Neuron (in vitro differentiated cells): ENCODE measurements at regions not wholly inside any gene's neighbourhood (a gene's known extent, or its start where the extent isn't known, plus 50 kb on each side); places are given as distances from the start of the nearest gene placed in this dataset.

Experiments used
- H2AFZ ChIP-seq: one replicate; pipeline ENCODE4 v1.6.1; 2013; ENCODE audit warnings: low read depth, mild to moderate bottlenecking, inconsistent platforms, low read length, moderate library complexity
- H3K27me3 ChIP-seq: one replicate; pipeline ENCODE4 v1.6.1; 2013; ENCODE audit warnings: low read length; ENCODE audit not compliant: insufficient read depth
- H3K36me3 ChIP-seq: one replicate; pipeline ENCODE4 v1.6.1; 2013; ENCODE audit warnings: low read length; ENCODE audit not compliant: insufficient read depth
- H3K4me1 ChIP-seq: one replicate; pipeline ENCODE4 v1.6.1; 2013; ENCODE audit warnings: low read length; ENCODE audit not compliant: insufficient read depth
- H3K4me3 ChIP-seq: 2 replicates; pipeline ENCODE4 v1.5.1; 2013; ENCODE audit warnings: mild to moderate bottlenecking, low read length, moderate library complexity
- H3K9me3 ChIP-seq: one replicate; pipeline ENCODE4 v1.6.1; 2013; ENCODE audit warnings: low read length

GRCh38 chr2:220065581-220065980 is 438.2 kb downstream of the SLC4A3 start:
- H2AFZ ChIP-seq: no peak overlapping the region
- H3K4me1 ChIP-seq: peaks cover 5% of the 10 kb centered on the region
- H3K4me3 ChIP-seq: no peak overlapping the region
- H3K27me3 ChIP-seq: no peaks in the 10 kb centered on the region
- H3K36me3 ChIP-seq: no peaks in the 10 kb centered on the region
- H3K9me3 ChIP-seq: no peaks in the 10 kb centered on the region

- H3K4me3 ChIP-seq: no peak overlapping the region
- no peaks in the 10 kb centered on the region for H3K27me3 ChIP-seq
- no peaks in the 10 kb centered on the region for H3K36me3 ChIP-seq
- no peak overlapping the region for H2AFZ ChIP-seq
- peaks cover 3% of the 10 kb centered on the region for H3K4me1 ChIP-seq
- no peaks in the 10 kb centered on the region for H3K9me3 ChIP-seq
Observed at GRCh38 chr2:220068846-220069245, 441.4 kb downstream of the SLC4A3 start.

GRCh38 chr2:220070349-220070748 is 442.9 kb downstream of the SLC4A3 start:
- no peaks in the 10 kb centered on the region for H3K4me1 ChIP-seq
- H3K27me3 ChIP-seq: no peaks in the 10 kb centered on the region
- no peaks in the 10 kb centered on the region for H3K9me3 ChIP-seq
- no peaks in the 10 kb centered on the region for H3K36me3 ChIP-seq
- H3K4me3 ChIP-seq: no peak overlapping the region
- no peak overlapping the region for H2AFZ ChIP-seq

GRCh38 chr2:220071696-220072095 is 444.3 kb downstream of the SLC4A3 start:
- no peak overlapping the region for H3K4me3 ChIP-seq
- no peaks in the 10 kb centered on the region for H3K36me3 ChIP-seq
- peaks cover 4% of the 10 kb centered on the region for H3K4me1 ChIP-seq
- no peaks in the 10 kb centered on the region for H3K9me3 ChIP-seq
- no peaks in the 10 kb centered on the region for H3K27me3 ChIP-seq
- H2AFZ ChIP-seq: no peak overlapping the region

GRCh38 chr2:220072669-220073220 is 445.3 kb downstream of the SLC4A3 start:
- Histone ChIP-seq H2AFZ (no peak overlapping the region), H3K27me3 (no peaks in the 10 kb centered on the region), H3K36me3 (no peaks in the 10 kb centered on the region), H3K9me3 (no peaks in the 10 kb centered on the region), H3K4me3 (no peak overlapping the region), H3K4me1 (peaks cover 15% of the 10 kb centered on the region)

GRCh38 chr2:220075835-220076234 is 448.4 kb downstream of the SLC4A3 start:
- no peak overlapping the region for H3K4me3 ChIP-seq
- no peaks in the 10 kb centered on the region for H3K27me3 ChIP-seq
- peaks cover 15% of the 10 kb centered on the region for H3K4me1 ChIP-seq
- H2AFZ ChIP-seq: no peak overlapping the region
- no peaks in the 10 kb centered on the region for H3K9me3 ChIP-seq
- H3K36me3 ChIP-seq: no peaks in the 10 kb centered on the region

GRCh38 chr2:220076734-220077133 is 449.3 kb downstream of the SLC4A3 start:
- H3K27me3 ChIP-seq: no peaks in the 10 kb centered on the region
- no peaks in the 10 kb centered on the region for H3K36me3 ChIP-seq
- H2AFZ ChIP-seq: no peak overlapping the region
- no peak overlapping the region for H3K4me3 ChIP-seq
- H3K4me1 ChIP-seq: peaks cover 15% of the 10 kb centered on the region
- no peaks in the 10 kb centered on the region for H3K9me3 ChIP-seq

GRCh38 chr2:220077488-220077887 is 450.1 kb downstream of the SLC4A3 start:
- peaks cover 20% of the 10 kb centered on the region for H3K4me1 ChIP-seq
- H3K27me3 ChIP-seq: no peaks in the 10 kb centered on the region
- H3K36me3 ChIP-seq: no peaks in the 10 kb centered on the region
- H3K4me3 ChIP-seq: no peak overlapping the region
- H3K9me3 ChIP-seq: no peaks in the 10 kb centered on the region
- H2AFZ ChIP-seq: no peak overlapping the region

- Histone ChIP-seq H3K4me1 (peaks cover 21% of the 10 kb centered on the region), H2AFZ (no peak overlapping the region), H3K4me3 (no peak overlapping the region), H3K9me3 (no peaks in the 10 kb centered on the region), H3K27me3 (no peaks in the 10 kb centered on the region), H3K36me3 (no peaks in the 10 kb centered on the region)
Observed at GRCh38 chr2:220078439-220078838, 451.0 kb downstream of the SLC4A3 start.

GRCh38 chr2:220079595-220079994 is 452.2 kb downstream of the SLC4A3 start:
- no peak overlapping the region for H3K4me3 ChIP-seq
- peaks cover 21% of the 10 kb centered on the region for H3K4me1 ChIP-seq
- no peak overlapping the region for H2AFZ ChIP-seq
- no peaks in the 10 kb centered on the region for H3K27me3 ChIP-seq
- no peaks in the 10 kb centered on the region for H3K36me3 ChIP-seq
- no peaks in the 10 kb centered on the region for H3K9me3 ChIP-seq

- H3K36me3 ChIP-seq: no peaks in the 10 kb centered on the region
- H3K4me1 ChIP-seq: peaks cover 21% of the 10 kb centered on the region
- H3K4me3 ChIP-seq: no peak overlapping the region
- H3K27me3 ChIP-seq: no peaks in the 10 kb centered on the region
- H2AFZ ChIP-seq: no peak overlapping the region
- H3K9me3 ChIP-seq: no peaks in the 10 kb centered on the region
Observed at GRCh38 chr2:220081171-220081570, 453.7 kb downstream of the SLC4A3 start.

GRCh38 chr2:220090050-220090449 is 462.6 kb downstream of the SLC4A3 start:
- no peak overlapping the region for H2AFZ ChIP-seq
- H3K4me3 ChIP-seq: no peak overlapping the region
- no peaks in the 10 kb centered on the region for H3K27me3 ChIP-seq
- no peaks in the 10 kb centered on the region for H3K9me3 ChIP-seq
- no peaks in the 10 kb centered on the region for H3K36me3 ChIP-seq
- peaks cover 3% of the 10 kb centered on the region for H3K4me1 ChIP-seq

- H2AFZ ChIP-seq: no peak overlapping the region
- H3K4me3 ChIP-seq: no peak overlapping the region
- no peaks in the 10 kb centered on the region for H3K27me3 ChIP-seq
- no peaks in the 10 kb centered on the region for H3K36me3 ChIP-seq
- H3K9me3 ChIP-seq: no peaks in the 10 kb centered on the region
- H3K4me1 ChIP-seq: peaks cover 3% of the 10 kb centered on the region
Observed at GRCh38 chr2:220096406-220096805, 469.0 kb downstream of the SLC4A3 start.

- no peak overlapping the region for H3K4me3 ChIP-seq
- H3K9me3 ChIP-seq: no peaks in the 10 kb centered on the region
- H3K36me3 ChIP-seq: no peaks in the 10 kb centered on the region
- no peak overlapping the region for H2AFZ ChIP-seq
- no peaks in the 10 kb centered on the region for H3K4me1 ChIP-seq
- H3K27me3 ChIP-seq: no peaks in the 10 kb centered on the region
Observed at GRCh38 chr2:220101980-220102379, 474.6 kb downstream of the SLC4A3 start.
